ENCODE measurements at regions not wholly inside any gene's neighbourhood (a gene's known extent, or its start where the extent isn't known, plus 50 kb on each side); places are given as distances from the start of the nearest gene placed in this dataset.

GRCh38 chr19:30879225-30879624, 470.0 kb downstream of the TSHZ3 start:
- Histone ChIP-seq H3K9me3 (no peaks in the 10 kb centered on the region), H3K4me1 (peaks cover 10% of the 10 kb centered on the region), H3K36me3 (no peaks in the 10 kb centered on the region), H3K27ac (no peak overlapping the region), H3K27me3 (no peaks in the 10 kb centered on the region), H3K4me3 (no peak overlapping the region)
- TF ChIP-seq CTCF (IDR thresholded peaks at IDR 0.05) (no peak), POLR2AphosphoS5 (IDR thresholded peaks at IDR 0.05) (no peak), POLR2A (IDR thresholded peaks at IDR 0.05) (no peak), EP300 (IDR thresholded peaks at IDR 0.05) (no peak)
- no peak for DNase-seq (ENCODE audit: low spot score in 2 of 2)
- 95% methylated on average over 3 of the region's 3 CpGs for WGBS

- Histone ChIP-seq H3K36me3 (no peaks in the 10 kb centered on the region), H3K27ac (no peak overlapping the region), H3K27me3 (no peaks in the 10 kb centered on the region), H3K9me3 (no peaks in the 10 kb centered on the region), H3K4me1 (peaks cover 10% of the 10 kb centered on the region), H3K4me3 (no peak overlapping the region)
- whole genome bisulfite sequencing, result 98% methylated on average over 2 of the region's 3 CpGs
- no peak for DNase-seq (ENCODE audit: low spot score in 2 of 2)
- no peak for TF ChIP-seq CTCF (IDR thresholded peaks at IDR 0.05)
- no peak for TF ChIP-seq POLR2A (IDR thresholded peaks at IDR 0.05)
- TF ChIP-seq EP300 (IDR thresholded peaks at IDR 0.05), result no peak
- TF ChIP-seq POLR2AphosphoS5 (IDR thresholded peaks at IDR 0.05), result no peak
Measured at GRCh38 chr19:30878495-30878894, 470.7 kb downstream of the TSHZ3 start.

GRCh38 chr19:30877661-30878113, 471.5 kb downstream of the TSHZ3 start:
- no peak for DNase-seq (ENCODE audit: low spot score in 2 of 2)
- Histone ChIP-seq H3K27ac (no peak overlapping the region), H3K36me3 (no peaks in the 10 kb centered on the region), H3K4me3 (no peak overlapping the region), H3K9me3 (no peaks in the 10 kb centered on the region), H3K4me1 (peaks cover 7% of the 10 kb centered on the region), H3K27me3 (no peaks in the 10 kb centered on the region)
- TF ChIP-seq POLR2A (IDR thresholded peaks at IDR 0.05) (no peak), EP300 (IDR thresholded peaks at IDR 0.05) (no peak)
- 59% methylated on average over 4 of the region's 4 CpGs for WGBS

- TF ChIP-seq POLR2AphosphoS5 (IDR thresholded peaks at IDR 0.05) (no peak), CTCF (IDR thresholded peaks at IDR 0.05) (no peak), POLR2A (IDR thresholded peaks at IDR 0.05) (no peak), EP300 (IDR thresholded peaks at IDR 0.05) (no peak)
- 86% methylated on average over 1 of the region's 1 CpG for WGBS
- no peaks in the 10 kb centered on the region for H3K9me3 ChIP-seq
- H3K36me3 ChIP-seq, result no peaks in the 10 kb centered on the region
- H3K4me3 ChIP-seq, result no peak overlapping the region
- no peak overlapping the region for H3K27ac ChIP-seq
- DNase-seq (ENCODE audit: low spot score in 2 of 2), result no peak
- no peaks in the 10 kb centered on the region for H3K27me3 ChIP-seq
- H3K4me1 ChIP-seq, result no peaks in the 10 kb centered on the region
Measured at GRCh38 chr19:30873691-30874090, 475.5 kb downstream of the TSHZ3 start.

GRCh38 chr19:30873003-30873402, 476.2 kb downstream of the TSHZ3 start:
- no peak for TF ChIP-seq CTCF (IDR thresholded peaks at IDR 0.05)
- TF ChIP-seq POLR2AphosphoS5 (IDR thresholded peaks at IDR 0.05), result no peak
- TF ChIP-seq POLR2A (IDR thresholded peaks at IDR 0.05), result no peak
- no peak for TF ChIP-seq EP300 (IDR thresholded peaks at IDR 0.05)
- no peaks in the 10 kb centered on the region for H3K27me3 ChIP-seq
- H3K4me3 ChIP-seq, result no peak overlapping the region
- no peaks in the 10 kb centered on the region for H3K4me1 ChIP-seq
- no peaks in the 10 kb centered on the region for H3K9me3 ChIP-seq
- H3K36me3 ChIP-seq, result no peaks in the 10 kb centered on the region
- H3K27ac ChIP-seq, result no peak overlapping the region
- DNase-seq (ENCODE audit: low spot score in 2 of 2), result no peak
- WGBS, result 96% methylated on average over 2 of the region's 2 CpGs

GRCh38 chr19:30871979-30872378, 477.3 kb downstream of the TSHZ3 start:
- H3K27ac ChIP-seq, result no peak overlapping the region
- TF ChIP-seq POLR2AphosphoS5 (IDR thresholded peaks at IDR 0.05), result no peak
- TF ChIP-seq CTCF (IDR thresholded peaks at IDR 0.05), result no peak
- TF ChIP-seq POLR2A (IDR thresholded peaks at IDR 0.05), result no peak
- no peak for TF ChIP-seq EP300 (IDR thresholded peaks at IDR 0.05)
- no peaks in the 10 kb centered on the region for H3K27me3 ChIP-seq
- H3K36me3 ChIP-seq, result no peaks in the 10 kb centered on the region
- 77% methylated on average over 4 of the region's 4 CpGs for WGBS
- no peak overlapping the region for H3K4me3 ChIP-seq
- H3K4me1 ChIP-seq, result no peaks in the 10 kb centered on the region
- H3K9me3 ChIP-seq, result no peaks in the 10 kb centered on the region
- no peak for DNase-seq (ENCODE audit: low spot score in 2 of 2)
